ENCODE measurements at regions not wholly inside any gene's neighbourhood (a gene's known extent, or its start where the extent isn't known, plus 50 kb on each side); places are given as distances from the start of the nearest gene placed in this dataset.

DNA sequence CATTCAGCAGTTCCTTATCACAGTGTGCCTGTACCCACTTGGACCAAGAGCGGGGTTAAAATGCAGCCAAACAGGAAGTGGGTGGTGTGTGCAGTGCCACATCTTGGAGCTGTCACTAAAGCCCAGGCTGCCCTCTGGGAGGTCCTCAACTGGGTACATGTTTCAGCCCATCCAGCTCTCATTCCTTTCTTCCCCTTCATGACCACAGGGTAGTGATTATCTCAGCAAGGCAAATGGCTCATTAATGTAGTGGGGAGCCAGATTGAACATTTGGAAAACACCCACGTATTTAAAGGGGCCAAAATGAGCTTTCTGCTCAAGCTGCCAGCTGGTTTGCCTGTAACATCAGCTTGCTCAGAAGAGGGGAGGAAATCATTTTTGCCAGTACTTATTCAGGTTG, 210.8 kb upstream of the BTG1 start:
- DNase-seq: no peak
- ATAC-seq: no peak

- ATAC-seq: no peak
- DNase-seq: no peak
These were observed 204.0 kb upstream of the BTG1 start for GRCh38 chr12:92349635-92350034.

GRCh38 chr12:92342574-92342973, 196.9 kb upstream of the BTG1 start:
- no peak for DNase-seq
- ATAC-seq: no peak

DNA sequence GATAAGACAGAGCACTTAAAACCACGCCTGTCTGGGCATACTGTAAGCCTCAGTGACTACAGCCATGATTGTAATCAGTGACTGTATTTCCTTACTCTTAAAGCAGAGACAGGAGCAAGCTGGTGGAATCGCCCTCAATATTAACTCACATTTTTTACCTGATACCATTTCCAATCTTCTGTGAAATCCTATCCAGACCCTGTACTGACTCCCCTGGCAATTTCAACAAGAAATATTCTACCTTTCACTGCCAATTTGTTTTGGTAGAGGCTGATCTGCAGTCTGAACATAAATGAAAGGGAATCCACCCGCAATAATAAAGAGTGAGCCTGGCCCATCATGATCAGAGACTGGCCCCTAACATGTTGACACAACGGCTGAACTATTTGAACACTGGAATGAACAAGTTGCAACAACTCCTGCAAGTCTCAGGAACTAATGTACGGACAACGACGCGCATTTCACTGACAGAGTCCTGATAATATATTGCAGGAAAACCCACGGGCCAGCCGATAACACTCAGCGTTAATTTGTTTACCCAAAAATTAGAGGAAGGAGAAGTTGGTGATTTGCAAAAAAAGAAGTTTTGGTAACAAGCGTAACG, 195.5 kb upstream of the BTG1 start:
- ATAC-seq (peak; percentile 66), DNase-seq (no peak)

DNA sequence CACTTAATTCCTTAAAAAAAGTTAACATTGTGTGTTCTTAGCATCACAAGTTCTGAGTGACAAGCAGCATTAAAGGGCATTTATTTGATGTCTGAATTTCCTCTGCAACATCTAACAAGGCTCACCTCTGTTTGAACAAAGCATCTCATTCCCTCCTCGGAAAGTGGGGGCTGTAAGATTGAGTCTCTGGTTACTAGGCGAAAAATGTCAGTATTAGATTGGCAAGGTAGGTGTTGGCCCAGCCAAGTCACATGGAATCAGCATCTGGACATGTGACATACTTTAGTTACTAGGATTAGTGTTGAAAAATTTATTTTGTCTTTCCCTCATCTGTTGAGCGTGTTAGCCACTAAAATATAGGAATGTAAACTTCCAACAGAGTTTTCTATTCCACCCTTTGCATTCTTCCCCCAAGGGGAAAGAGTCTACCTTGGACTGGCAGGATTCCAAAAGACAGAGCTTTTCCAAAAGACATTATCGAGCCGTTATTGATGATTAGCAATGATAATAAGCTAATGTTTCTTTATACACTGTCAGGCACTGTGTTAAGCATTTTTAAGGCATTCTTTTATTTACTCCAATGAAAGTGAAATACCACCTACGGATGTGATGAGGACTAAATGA, 194.9 kb upstream of the BTG1 start:
- ATAC-seq: no peak

GRCh38 chr12:92340003-92340402, 194.4 kb upstream of the BTG1 start:
- no peak for ATAC-seq
- no peak for DNase-seq

More for the DNA sequence above, 194.9 kb upstream of the BTG1 start:
- no peak for DNase-seq

GRCh38 chr12:92339198-92339821, 193.7 kb upstream of the BTG1 start:
- no peak for DNase-seq
- ATAC-seq: no peak

DNA sequence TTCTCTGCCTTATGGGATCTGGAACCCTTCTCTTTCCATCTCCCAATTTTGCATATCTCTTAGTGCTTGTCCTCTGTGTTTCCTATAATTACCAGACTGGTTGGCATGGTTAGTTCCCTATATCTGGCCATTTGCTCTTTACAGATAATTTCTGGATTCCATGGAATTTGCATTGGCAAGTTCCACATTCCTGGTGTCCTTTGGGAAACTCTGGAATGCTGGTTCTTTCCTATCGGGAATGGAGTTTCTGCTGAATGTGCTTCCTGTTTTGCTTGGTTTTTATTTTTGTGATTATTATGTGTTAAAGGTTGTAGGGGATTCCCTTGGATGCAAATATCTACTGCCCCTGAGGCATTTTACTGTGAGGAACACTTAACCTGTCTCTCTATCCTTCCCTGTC, 193.0 kb upstream of the BTG1 start:
- ATAC-seq: no peak
- no peak for DNase-seq

GRCh38 chr12:92338102-92338501, 192.5 kb upstream of the BTG1 start:
- ATAC-seq: no peak
- no peak for DNase-seq

- no peak for ATAC-seq
- DNase-seq: no peak
These were observed 191.5 kb upstream of the BTG1 start for GRCh38 chr12:92337128-92337527.

GRCh38 chr12:92336641-92337040, 191.0 kb upstream of the BTG1 start:
- DNase-seq (no peak), ATAC-seq (no peak)

GRCh38 chr12:92335831-92336230, 190.2 kb upstream of the BTG1 start:
- no peak for DNase-seq
- no peak for ATAC-seq

DNA sequence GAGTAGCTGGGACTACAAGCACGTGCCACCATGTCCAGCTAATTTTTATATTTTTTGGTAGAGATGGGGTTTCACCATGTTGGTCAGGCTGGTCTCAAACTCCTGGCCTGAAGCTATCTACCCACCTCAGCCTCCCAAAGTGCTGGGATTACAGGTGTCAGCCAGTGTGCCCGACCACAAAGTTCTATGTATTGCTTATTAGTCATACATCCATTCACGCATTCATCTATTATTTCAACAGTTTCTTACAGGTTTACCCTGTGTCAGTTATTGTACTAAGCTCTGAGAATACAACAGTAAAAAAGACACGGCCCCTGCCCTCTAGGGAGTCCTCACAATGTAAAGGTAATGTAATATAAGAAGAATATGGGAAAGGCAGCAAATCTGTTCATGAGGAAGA, 188.9 kb upstream of the BTG1 start:
- no peak for ATAC-seq

GRCh38 chr12:92332552-92332951, 186.9 kb upstream of the BTG1 start:
- DNase-seq: no peak
- no peak for ATAC-seq

More for the DNA sequence above, 188.9 kb upstream of the BTG1 start:
- no peak for DNase-seq

DNA sequence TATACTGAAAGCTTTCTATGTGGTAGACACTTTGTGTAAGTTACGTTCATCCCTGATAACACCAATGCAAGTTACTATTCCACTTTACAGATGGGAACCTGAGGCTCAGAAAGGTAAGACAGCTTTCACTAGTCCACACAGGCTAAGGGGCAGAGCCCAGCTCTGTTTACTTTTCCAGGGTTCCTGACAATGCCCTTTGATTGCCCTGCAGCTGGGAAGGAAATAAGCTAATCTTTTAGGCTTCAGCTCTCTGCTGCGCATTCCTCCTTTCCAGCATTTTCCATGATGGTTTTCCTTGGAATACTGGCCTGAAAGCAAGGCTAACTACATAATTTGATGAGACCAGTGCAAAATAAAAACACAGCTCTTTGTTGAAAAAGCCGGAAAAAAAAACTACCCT, 185.7 kb upstream of the BTG1 start:
- DNase-seq: no peak
- no peak for ATAC-seq

DNA sequence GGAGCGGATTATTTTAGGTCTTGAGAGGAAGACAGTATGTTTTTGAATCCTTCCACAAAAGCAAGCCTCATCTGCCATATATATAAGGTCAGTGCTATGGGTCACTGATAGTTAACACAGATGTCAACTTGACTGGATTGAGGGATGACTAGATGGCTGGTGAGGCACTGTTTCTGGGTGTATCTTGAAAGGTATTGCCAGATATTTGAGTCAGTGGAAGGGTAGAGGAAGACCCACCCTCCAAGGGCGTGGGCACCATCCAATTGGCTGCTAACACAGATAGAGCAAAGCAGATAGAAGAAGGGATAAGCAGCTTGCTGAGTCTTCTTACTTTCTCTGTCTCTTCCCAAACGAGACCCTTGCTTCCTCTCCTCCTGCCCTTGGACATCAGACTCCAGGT, 185.0 kb upstream of the BTG1 start:
- no peak for DNase-seq
- ATAC-seq: no peak

- no peak for DNase-seq
- no peak for ATAC-seq
These were observed 181.2 kb upstream of the BTG1 start for GRCh38 chr12:92326877-92327276.

DNA sequence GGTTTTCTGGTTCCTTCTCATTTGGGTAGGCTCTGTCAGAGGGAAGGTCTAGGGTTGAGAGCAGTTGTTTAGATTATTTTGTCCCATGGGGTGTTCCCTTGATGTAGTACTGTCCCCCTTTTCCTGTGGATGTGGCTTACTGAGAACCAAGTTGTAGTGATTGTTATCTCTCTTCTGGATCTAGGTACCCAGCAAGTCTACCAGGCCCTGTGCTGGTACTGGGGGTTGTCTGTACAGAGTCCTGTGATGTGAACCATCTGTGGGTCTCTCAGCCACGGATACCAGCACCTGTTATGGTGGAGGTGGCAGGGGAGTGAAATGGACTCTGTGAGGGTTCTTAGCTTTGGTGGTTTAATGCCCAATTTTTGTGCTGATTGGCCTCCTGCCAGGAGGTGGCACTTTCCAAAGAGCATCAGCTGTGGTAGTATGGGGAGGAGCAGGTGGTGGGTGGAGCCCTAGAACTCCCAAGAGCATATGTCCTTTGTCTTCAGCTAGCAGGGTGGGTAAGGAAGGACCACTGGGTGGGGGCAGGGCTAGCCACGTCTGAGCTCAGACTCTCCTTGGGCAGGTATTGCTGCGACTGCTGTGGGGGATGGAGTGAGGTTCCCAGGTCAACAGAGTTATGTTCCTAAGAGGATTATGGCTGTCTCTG, 179.3 kb upstream of the BTG1 start:
- DNase-seq (no peak), ATAC-seq (no peak)

DNA sequence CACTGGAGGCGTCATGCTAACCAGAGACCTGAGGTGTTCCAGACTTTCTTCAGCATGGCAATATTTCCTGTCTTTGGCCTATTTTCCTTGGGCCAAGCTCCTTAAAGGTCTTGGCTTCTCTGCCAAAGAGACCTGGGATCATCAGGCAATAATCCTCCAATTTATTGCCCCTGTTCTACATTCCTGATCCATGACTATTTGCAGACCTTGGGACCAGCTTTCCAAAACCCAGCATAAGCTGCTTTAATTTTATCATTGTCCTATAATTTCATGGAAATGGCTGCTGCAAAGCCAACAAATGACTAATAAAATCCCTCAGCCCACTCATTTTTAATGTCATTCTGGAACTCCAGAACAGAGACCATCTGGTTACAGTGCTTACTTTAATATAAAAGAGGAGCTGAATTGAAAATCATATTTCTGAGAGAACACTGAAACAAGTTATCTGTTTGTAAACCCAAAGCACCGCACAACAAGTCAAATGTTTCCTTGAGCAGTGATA, 166.9 kb upstream of the BTG1 start:
- no peak for DNase-seq
- no peak for ATAC-seq

DNA sequence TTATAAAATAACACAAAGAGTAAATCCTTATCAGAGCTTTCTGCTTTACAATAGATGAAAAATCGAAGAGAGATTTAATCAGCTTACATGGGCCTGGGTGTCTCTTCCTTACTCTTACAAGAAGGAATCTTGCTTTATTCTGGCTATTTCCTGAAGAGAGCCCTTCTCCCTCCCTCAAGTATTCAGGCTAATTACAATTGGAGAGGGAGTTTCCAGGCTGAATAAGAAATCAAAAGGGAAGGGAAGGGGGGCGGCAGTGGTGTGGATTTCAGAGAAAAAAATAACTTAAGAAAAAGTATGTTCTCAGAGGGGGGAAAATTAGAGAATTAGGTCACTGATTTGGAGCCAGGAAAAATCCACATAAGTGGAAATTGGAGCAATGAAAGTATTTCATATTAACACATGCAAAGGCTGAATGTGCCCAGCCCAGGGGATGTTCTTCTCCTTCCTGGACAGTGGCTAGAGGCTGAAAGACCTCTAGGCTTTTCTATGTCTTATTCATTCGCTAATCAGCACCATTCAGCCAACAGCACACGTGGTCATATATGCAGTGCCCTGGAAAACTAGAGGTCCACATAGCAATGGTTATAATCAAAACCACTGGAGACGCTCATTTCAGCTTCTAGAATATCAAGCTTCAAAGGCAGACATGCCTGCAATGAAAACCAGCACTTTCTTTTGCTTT, 158.9 kb upstream of the BTG1 start:
- DNase-seq (no peak), ATAC-seq (no peak)

DNA sequence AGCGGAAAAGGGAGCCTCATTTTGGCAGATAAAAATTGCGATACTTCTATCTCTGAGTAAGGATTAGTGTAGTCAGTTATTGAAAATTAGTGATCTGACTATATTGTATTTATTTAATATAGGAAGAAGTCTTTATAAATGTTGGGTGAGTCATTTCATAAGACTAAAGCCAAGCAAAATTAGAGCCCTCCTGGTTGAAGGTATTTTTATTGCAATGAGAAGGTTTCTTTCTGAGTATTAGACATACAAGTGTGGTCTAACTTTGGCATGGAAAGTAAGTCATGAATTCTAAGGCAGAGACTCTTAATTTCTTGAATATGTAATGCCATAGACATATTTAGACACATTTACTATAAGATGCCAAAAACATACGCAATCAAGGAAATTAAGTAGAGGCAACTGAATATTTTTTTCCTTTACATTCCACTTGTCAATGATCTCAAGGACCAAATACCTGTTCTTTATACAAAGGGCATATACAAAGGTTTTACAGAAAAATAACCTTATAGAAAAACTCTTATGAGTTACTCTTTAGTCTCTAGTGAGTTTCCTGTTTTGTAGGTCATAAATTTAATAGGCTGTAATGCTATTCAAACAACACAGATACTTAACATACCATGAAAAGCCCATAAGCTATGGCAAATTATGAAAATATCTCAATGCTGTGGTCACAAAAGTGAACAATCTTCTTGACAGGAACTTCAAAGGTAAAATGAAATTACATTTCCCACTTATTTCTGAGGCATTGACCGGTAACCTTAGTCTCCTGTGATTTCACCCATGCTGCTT, 156.6 kb upstream of the BTG1 start:
- no peak for ATAC-seq

GRCh38 chr12:92301356-92301755, 155.7 kb upstream of the BTG1 start:
- DNase-seq (no peak), ATAC-seq (no peak)

More for the DNA sequence above, 156.6 kb upstream of the BTG1 start:
- no peak for DNase-seq

All from stimulated activated naive CD8-positive, alpha-beta T cell treated with anti-CD3 and anti-CD28 coated beads, Interleukin-15, Interleukin-2, amounts not matched to agents 100 U/mL and 50 U/mL, for 24 hours (primary cell).